ENCODE measurements at regions not wholly inside any gene's neighbourhood (a gene's known extent, or its start where the extent isn't known, plus 50 kb on each side); places are given as distances from the start of the nearest gene placed in this dataset.

- Mint-ChIP-seq H3K9me3 (peaks cover 30 to 44% of the 10 kb centered on the region in 2 experiments), H3K27ac (no peak overlapping the region), H3K4me1 (no peaks in the 10 kb centered on the region), H3K36me3 (ENCODE audit: insufficient read depth in 1 of 3, low read depth in 3 of 3) (peaks cover 4 to 26% (median 11%) of the 10 kb centered on the region in 3 experiments), H3K27me3 (ENCODE audit: low read depth) (no peaks in the 10 kb centered on the region), H3K4me3 (no peak overlapping the region)
- H3K56ac ChIP-seq (ENCODE audit: insufficient read length, low read depth, low read length): no peak overlapping the region
- no peak overlapping the region for H2BK5ac ChIP-seq (ENCODE audit: insufficient read length, low read length)
- no peaks in the 10 kb centered on the region for H4K20me1 ChIP-seq (ENCODE audit: control insufficient read depth, insufficient read depth, insufficient read length)
- no peak overlapping the region for H2BK20ac ChIP-seq (ENCODE audit: low read depth, low read length, poor library complexity, severe bottlenecking)
- H3K18ac ChIP-seq (ENCODE audit: insufficient read length, low read depth, low read length): no peak overlapping the region
- H3K9ac ChIP-seq (ENCODE audit: extremely low read depth, insufficient read length, low read length): no peak overlapping the region
- H3K4me1 ChIP-seq (ENCODE audit: insufficient read depth, low read length): no peaks in the 10 kb centered on the region
- no CpG with 5 or more reads among the region's 1 CpG for WGBS (ENCODE audit: extremely low coverage, insufficient read length, low lambda C conversion rate)
- no peaks in the 10 kb centered on the region for H3K79me2 ChIP-seq (ENCODE audit: insufficient read depth, low read length)
- no peak overlapping the region for H2BK15ac ChIP-seq (ENCODE audit: low read depth, low read length)
- H4K8ac ChIP-seq (replicated peaks; ENCODE audit: insufficient read length, low read depth, low read length): no peak overlapping the region
- H3T11ph ChIP-seq (ENCODE audit: low read length): no peak overlapping the region
- H3K4ac ChIP-seq (ENCODE audit: low read depth, low read length): no peak overlapping the region
- no peak overlapping the region for H2AFZ ChIP-seq (ENCODE audit: low read length)
- no peak overlapping the region for H3K14ac ChIP-seq (ENCODE audit: insufficient read depth, low read length)
- no peak overlapping the region for H3K27ac ChIP-seq (ENCODE audit: insufficient read length, low read depth, low read length)
- no peak overlapping the region for H2AK5ac ChIP-seq (ENCODE audit: insufficient read length, low read length)
- no peak overlapping the region for H4K5ac ChIP-seq (ENCODE audit: insufficient read length, low read depth, low read length)
- DNase-seq: no peak
- no peak overlapping the region for H2BK120ac ChIP-seq (ENCODE audit: low read depth, low read length, poor library complexity, severe bottlenecking)
- H3K9me3 ChIP-seq (ENCODE audit: control insufficient read depth, low read depth, low read length): no peaks in the 10 kb centered on the region
- no peak overlapping the region for H4K91ac ChIP-seq (ENCODE audit: insufficient read length, low read depth, low read length)
- H3K79me1 ChIP-seq (ENCODE audit: insufficient read depth, low read depth, low read length, poor library complexity, severe bottlenecking): no peaks in the 10 kb centered on the region
- TF ChIP-seq CTCF (conservative IDR thresholded peaks at IDR 0.05): no peak
- H2BK12ac ChIP-seq (ENCODE audit: insufficient read length, low read depth, low read length): no peak overlapping the region
- H3K23me2 ChIP-seq (ENCODE audit: insufficient read length, low read depth, low read length, poor library complexity, severe bottlenecking): no peaks in the 10 kb centered on the region
- H3K23ac ChIP-seq (ENCODE audit: insufficient read length, low read depth, low read length): no peak overlapping the region
- H3K4me2 ChIP-seq (ENCODE audit: insufficient read depth, insufficient read length, low read length): no peak overlapping the region
- no peaks in the 10 kb centered on the region for H3K27me3 ChIP-seq (ENCODE audit: insufficient read depth, low read length)
Measured at GRCh38 chr20:22093122-22093521, 387.7 kb downstream of the PAX1 start.

All from H9 (cell line).